A549 (cell line): ENCODE measurements at regions not wholly inside any gene's neighbourhood (a gene's known extent, or its start where the extent isn't known, plus 50 kb on each side); places are given as distances from the start of the nearest gene placed in this dataset.

Experiments
- ATAC-seq, 2 experiments: fragments of 200-7000 bp in 1 of 2; fragments of >200 bp in 1 of 2; cut with Nextera tagmentation in 1 of 2; cut with Tn5 transposase in 1 of 2; 3 replicates each; pipeline versions ENCODE4 v1.8.0 to v1.9.1; 2018 to 2020; ENCODE audit warnings: mild to moderate bottlenecking in 1 of 2, moderate library complexity in 1 of 2
- CTCF ChIA-PET: fragments of 300-600 bp; sonication (Branson Sonifier 250); formaldehyde crosslinking; extraction: SDS; loops from one replicate; lab custom pipeline; 2021; ENCODE audit warnings: antibody characterized with exemption, inconsistent platforms; lab: Yijun Ruan, JAX
- POLR2A ChIA-PET: fragments of 350-600 bp; formaldehyde crosslinking; extraction: SDS; loops from one replicate; lab custom pipeline; 2021; ENCODE audit warnings: antibody characterized with exemption, inconsistent platforms; lab: Yijun Ruan, JAX
- DNase-seq, 2 experiments: peaks; one replicate each; pipeline versions ENCODE4 v3.0.0 to v3.0.0-alpha.2; 2011 to 2016; ENCODE audit warnings: low read depth in 1 of 2, low spot score in 1 of 2
- FAIRE-seq: peaks from 2 replicates; lab custom pipeline; 2011; peaks lifted over from hg19 to GRCh38; lab: Jason Lieb, UNC
- H3K27ac ChIP-seq, 2 experiments: fragments of >200 bp; sonication (Bioruptor Twin); formaldehyde crosslinking; 3 replicates each; pipeline ENCODE4 v1.5.1; 2016 to 2017
- H3K4me1 ChIP-seq: fragments of >200 bp; sonication (Bioruptor Twin); formaldehyde crosslinking; 3 replicates; pipeline ENCODE4 v1.6.1; 2016
- H3K4me2 ChIP-seq: fragments of >200 bp; sonication (Bioruptor Twin); formaldehyde crosslinking; 3 replicates; pipeline ENCODE4 v1.6.1; 2016
- H3K4me3 ChIP-seq: fragments of >200 bp; sonication (Bioruptor Twin); formaldehyde crosslinking; 3 replicates; pipeline ENCODE4 v1.5.1; 2016
- H3K9me3 ChIP-seq: fragments of >200 bp; sonication (Bioruptor Twin); formaldehyde crosslinking; 3 replicates; pipeline ENCODE4 v1.6.1; 2016
- CHD2 ChIP-seq: fragments of 150-350 bp; IDR thresholded peaks from 2 replicates; pipeline ENCODE4 v1.6.1; 2014; ENCODE audit warnings: low read length; ENCODE audit not compliant: partially characterized antibody
- EP300 ChIP-seq, 2 experiments: fragments of >200 bp; sonication (Bioruptor Twin); formaldehyde crosslinking; IDR thresholded peaks; 2 replicates in 1 of 2; 3 replicates in 1 of 2; pipeline ENCODE4 v1.6.1; 2016 to 2017
- FOSL2 ChIP-seq, 2 experiments: fragments of 450-650 bp in 1 of 2; fragments of >200 bp in 1 of 2; sonication (Bioruptor Twin) in 1 of 2; formaldehyde crosslinking; IDR thresholded peaks; 2 replicates each; pipeline versions ENCODE4 v1.5.0 to v1.6.1; 2016 to 2020; ENCODE audit warnings: mild to moderate bottlenecking in 1 of 2, moderate library complexity in 1 of 2
- FOXS1 ChIP-seq: fragments of 250-450 bp; sonication (Bioruptor Pico); IDR thresholded peaks from 2 replicates; pipeline ENCODE4 v1.5.0; 2020; ENCODE audit warnings: mild to moderate bottlenecking, moderate library complexity
- HDAC2 ChIP-seq: fragments of 200-600 bp; sonication (generic); IDR thresholded peaks from 2 replicates; pipeline ENCODE4 v1.6.1; 2016
- HOXB13 ChIP-seq: fragments of 250-450 bp; sonication (Bioruptor Pico); IDR thresholded peaks from 2 replicates; pipeline ENCODE4 v1.5.0; 2020; ENCODE audit warnings: low read depth, mild to moderate bottlenecking, moderate library complexity
- JUNB ChIP-seq: fragments of >200 bp; sonication (Bioruptor Twin); formaldehyde crosslinking; IDR thresholded peaks from 2 replicates; pipeline ENCODE4 v1.6.1; 2016
- KDM1A ChIP-seq: fragments of 200-600 bp; sonication (generic); IDR thresholded peaks from 2 replicates; pipeline ENCODE4 v1.6.1; 2016; ENCODE audit warnings: low read depth, mild to moderate bottlenecking
- MYC ChIP-seq: IDR thresholded peaks from 2 replicates; pipeline ENCODE4 v1.6.1; 2012; ENCODE audit warnings: mild to moderate bottlenecking, inconsistent platforms, low read length, improper control_type of control experiment, borderline replicate concordance
- NR3C1 ChIP-seq: fragments of >200 bp; sonication (Bioruptor Twin); formaldehyde crosslinking; IDR thresholded peaks from 3 replicates; pipeline ENCODE4 v1.6.1; 2017
- PHF8 ChIP-seq: fragments of 200-600 bp; sonication (generic); IDR thresholded peaks from 2 replicates; pipeline ENCODE4 v1.6.1; 2016; ENCODE audit warnings: low read depth, mild to moderate bottlenecking, antibody characterized with exemption, moderate library complexity, borderline replicate concordance
- RARB ChIP-seq: fragments of 250-450 bp; sonication (Bioruptor Pico); IDR thresholded peaks from 2 replicates; pipeline ENCODE4 v1.8.0; 2021; ENCODE audit warnings: mild to moderate bottlenecking, moderate library complexity
- RNF2 ChIP-seq: fragments of 200-600 bp; sonication (generic); IDR thresholded peaks from 2 replicates; pipeline ENCODE4 v1.6.1; 2016; ENCODE audit warnings: low read depth, mild to moderate bottlenecking, antibody characterized with exemption, moderate library complexity, borderline replicate concordance
- TFCP2L1 ChIP-seq: fragments of 250-450 bp; sonication (Bioruptor Pico); IDR thresholded peaks from 2 replicates; pipeline ENCODE4 v1.5.0; 2021; ENCODE audit warnings: mild to moderate bottlenecking
- TP53 ChIP-seq: fragments of 250-450 bp; sonication (Bioruptor Pico); IDR thresholded peaks from 2 replicates; pipeline ENCODE4 v1.5.0; 2021; ENCODE audit warnings: mild to moderate bottlenecking, moderate library complexity
- ZFP36 ChIP-seq: fragments of 450-650 bp; IDR thresholded peaks from 2 replicates; pipeline ENCODE4 v1.6.1; 2014; ENCODE audit warnings: borderline replicate concordance; ENCODE audit not compliant: partially characterized antibody
- WGBS: methylation state at CpG from one replicate; pipeline ENCODE4 v1.1.6; 2017; ENCODE audit errors: missing lambda C conversion rate; 5-methylcytosine and 5-hydroxymethylcytosine counted together
- TF ChIP-seq, protein P1 (sequence below): fragments of 150-350 bp; IDR thresholded peaks from 2 replicates; pipeline ENCODE4 v1.6.1; 2014; ENCODE audit warnings: low read depth, mild to moderate bottlenecking, low read length
- TF ChIP-seq, protein P2 (sequence below): IDR thresholded peaks from 2 replicates; pipeline ENCODE4 v1.6.1; 2012
- TF ChIP-seq, protein P3 (sequence below): IDR thresholded peaks from 2 replicates; pipeline ENCODE4 v1.6.1; 2012
- TF ChIP-seq, protein P4 (sequence below): fragments of >200 bp; sonication (Bioruptor Twin); formaldehyde crosslinking; IDR thresholded peaks from 3 replicates; pipeline ENCODE4 v1.6.1; 2016
- TF ChIP-seq, protein P5 (sequence below): fragments of 250-450 bp; sonication (Bioruptor Pico); IDR thresholded peaks from 2 replicates; pipeline ENCODE4 v1.5.0; 2020; ENCODE audit warnings: low read depth, mild to moderate bottlenecking, moderate library complexity
- TF ChIP-seq, protein P6 (sequence below): IDR thresholded peaks from 2 replicates; pipeline ENCODE4 v1.6.1; 2012; ENCODE audit warnings: low read depth, borderline replicate concordance

DNA sequence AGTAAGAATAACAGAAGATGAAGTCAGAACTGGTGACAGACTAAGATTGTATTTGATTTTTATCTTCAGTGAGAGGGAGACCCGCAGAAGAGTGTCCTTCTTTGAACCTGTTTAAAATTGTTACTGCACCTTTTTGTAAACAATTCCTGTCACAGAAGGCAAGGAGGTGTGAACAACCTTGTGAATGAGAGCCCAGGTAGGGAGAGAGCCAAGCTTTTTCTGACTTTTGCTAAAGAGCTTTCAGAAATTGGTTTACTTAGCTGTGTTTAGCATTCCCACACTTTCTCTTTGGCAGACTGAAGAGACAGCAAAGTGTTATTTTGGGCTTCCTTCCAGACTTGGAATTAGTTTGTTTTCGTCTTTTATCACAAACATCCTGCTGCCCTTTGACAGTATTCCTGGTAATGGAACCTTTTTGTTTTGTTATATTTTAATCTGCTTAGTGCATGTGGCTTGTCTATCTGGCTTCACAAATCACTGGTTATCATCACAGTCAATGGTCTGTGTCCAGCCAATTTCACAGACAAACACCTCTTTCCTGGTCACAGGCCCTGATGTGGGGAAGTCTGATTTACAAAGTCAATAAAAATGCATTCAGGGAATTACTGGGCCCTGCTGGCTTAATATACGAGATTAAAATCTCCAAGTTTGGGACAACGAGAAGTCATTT, 85.7 kb upstream of the HS3ST2 start (continued):
- TF ChIP-seq, protein P1, sequence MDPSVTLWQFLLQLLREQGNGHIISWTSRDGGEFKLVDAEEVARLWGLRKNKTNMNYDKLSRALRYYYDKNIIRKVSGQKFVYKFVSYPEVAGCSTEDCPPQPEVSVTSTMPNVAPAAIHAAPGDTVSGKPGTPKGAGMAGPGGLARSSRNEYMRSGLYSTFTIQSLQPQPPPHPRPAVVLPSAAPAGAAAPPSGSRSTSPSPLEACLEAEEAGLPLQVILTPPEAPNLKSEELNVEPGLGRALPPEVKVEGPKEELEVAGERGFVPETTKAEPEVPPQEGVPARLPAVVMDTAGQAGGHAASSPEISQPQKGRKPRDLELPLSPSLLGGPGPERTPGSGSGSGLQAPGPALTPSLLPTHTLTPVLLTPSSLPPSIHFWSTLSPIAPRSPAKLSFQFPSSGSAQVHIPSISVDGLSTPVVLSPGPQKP, result no peak
- TF ChIP-seq, protein P2, sequence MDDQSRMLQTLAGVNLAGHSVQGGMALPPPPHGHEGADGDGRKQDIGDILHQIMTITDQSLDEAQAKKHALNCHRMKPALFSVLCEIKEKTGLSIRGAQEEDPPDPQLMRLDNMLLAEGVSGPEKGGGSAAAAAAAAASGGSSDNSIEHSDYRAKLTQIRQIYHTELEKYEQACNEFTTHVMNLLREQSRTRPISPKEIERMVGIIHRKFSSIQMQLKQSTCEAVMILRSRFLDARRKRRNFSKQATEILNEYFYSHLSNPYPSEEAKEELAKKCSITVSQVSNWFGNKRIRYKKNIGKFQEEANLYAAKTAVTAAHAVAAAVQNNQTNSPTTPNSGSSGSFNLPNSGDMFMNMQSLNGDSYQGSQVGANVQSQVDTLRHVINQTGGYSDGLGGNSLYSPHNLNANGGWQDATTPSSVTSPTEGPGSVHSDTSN, result no peak

DNA sequence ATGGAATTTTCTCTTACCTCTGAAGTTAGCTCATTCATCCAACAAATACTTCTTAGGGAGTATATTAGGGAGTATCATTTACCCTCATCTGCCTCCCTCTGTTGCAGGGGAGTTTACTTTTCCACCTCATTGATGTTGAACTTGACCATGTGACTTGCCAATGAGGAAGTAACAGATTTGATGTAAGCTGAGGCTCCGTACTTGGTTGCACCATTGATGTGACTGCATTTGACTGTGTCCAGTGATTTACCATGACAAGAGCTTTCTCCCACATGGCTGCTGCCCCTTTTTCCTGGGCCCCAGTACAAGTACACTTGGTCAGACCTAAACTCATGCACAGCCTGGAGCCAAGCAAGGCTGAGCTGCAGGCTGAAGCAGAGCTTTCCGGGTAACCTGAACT, 81.6 kb upstream of the HS3ST2 start:
- TF ChIP-seq, protein P3, sequence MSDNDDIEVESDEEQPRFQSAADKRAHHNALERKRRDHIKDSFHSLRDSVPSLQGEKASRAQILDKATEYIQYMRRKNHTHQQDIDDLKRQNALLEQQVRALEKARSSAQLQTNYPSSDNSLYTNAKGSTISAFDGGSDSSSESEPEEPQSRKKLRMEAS, result no peak
- TF ChIP-seq, protein P4, sequence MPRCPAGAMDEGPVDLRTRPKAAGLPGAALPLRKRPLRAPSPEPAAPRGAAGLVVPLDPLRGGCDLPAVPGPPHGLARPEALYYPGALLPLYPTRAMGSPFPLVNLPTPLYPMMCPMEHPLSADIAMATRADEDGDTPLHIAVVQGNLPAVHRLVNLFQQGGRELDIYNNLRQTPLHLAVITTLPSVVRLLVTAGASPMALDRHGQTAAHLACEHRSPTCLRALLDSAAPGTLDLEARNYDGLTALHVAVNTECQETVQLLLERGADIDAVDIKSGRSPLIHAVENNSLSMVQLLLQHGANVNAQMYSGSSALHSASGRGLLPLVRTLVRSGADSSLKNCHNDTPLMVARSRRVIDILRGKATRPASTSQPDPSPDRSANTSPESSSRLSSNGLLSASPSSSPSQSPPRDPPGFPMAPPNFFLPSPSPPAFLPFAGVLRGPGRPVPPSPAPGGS, result no peak
- TF ChIP-seq JUNB (no peak), MYC (no peak), KDM1A (no peak), HOXB13 (CRISPR knock-in tag) (no peak), PHF8 (no peak), RARB (CRISPR knock-in tag) (no peak)
- TF ChIP-seq, protein P1, result no peak
- TF ChIP-seq, all 56 proteins: peak for 0
- H3K9me3 ChIP-seq, result no peaks in the 10 kb centered on the region
- ATAC-seq (no peak), FAIRE-seq (no peak), DNase-seq (no peak)
- no peak overlapping the region for H3K4me3 ChIP-seq
- no peaks in the 10 kb centered on the region for H3K4me1 ChIP-seq
- POLR2A ChIA-PET, result no interaction called here
- WGBS, result 27% methylated on average over 2 of the region's 2 CpGs
- H3K27ac ChIP-seq, result no peak overlapping the region
- H3K4me2 ChIP-seq, result no peak overlapping the region
- CTCF ChIA-PET, result no interaction called here

DNA sequence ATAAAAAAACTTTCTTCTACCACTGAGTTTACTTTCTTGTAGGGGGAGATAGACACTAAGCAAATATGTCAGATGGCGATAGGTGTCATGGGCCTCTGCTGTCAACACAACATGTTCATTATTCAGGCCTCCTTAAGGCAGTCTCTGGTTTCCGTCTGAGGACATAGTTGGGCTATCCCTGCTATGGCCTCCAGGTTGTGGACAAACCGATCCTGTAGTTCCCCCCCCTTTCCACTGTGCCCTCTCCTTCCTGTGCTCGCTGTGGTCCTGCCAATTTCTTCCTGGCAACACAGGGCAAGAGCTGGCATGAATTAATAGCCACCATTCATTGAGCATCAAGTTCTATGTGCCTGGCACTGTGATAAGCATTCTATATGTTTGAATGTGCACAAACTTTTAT, 81.0 kb upstream of the HS3ST2 start:
- CTCF ChIA-PET, result no interaction called here
- H3K4me1 ChIP-seq, result no peaks in the 10 kb centered on the region
- ATAC-seq, result no peak

DNA sequence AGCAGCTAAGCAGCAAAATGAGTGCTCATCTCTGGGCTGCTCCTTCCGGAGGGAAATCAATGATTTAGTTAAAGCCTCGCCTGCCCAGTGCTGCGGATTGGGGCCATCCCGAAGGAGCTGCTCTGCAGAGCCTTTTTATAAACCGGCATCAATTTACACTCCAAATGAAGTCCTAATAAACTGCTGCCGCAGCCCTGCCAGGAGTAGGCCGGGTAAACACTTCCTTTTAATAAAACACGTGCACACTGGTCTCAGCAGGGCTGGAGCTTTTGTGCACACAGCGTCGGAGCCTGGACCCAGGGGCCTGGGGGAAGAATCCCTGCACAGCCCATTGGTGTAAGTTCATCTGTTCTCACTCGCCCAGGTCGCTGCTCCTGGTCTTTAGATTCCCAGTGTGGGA, 79.6 kb upstream of the HS3ST2 start:
- no peak overlapping the region for H3K4me3 ChIP-seq
- ATAC-seq, result no peak
- no peaks in the 10 kb centered on the region for H3K4me1 ChIP-seq
- 34% methylated on average over 12 of the region's 12 CpGs for WGBS
- ChIA-PET CTCF (interaction anchor here (0.6 to 1.2 kb wide), 3 partner anchors 11 to 669 kb away, joined by 3 read pairs; no protein-coding TSS in a partner anchor), POLR2A (no interaction called here)
- H3K9me3 ChIP-seq, result no peaks in the 10 kb centered on the region
- no peak overlapping the region for H3K27ac ChIP-seq
- DNase-seq, result no peak
- FAIRE-seq, result no peak
- H3K4me2 ChIP-seq, result no peak overlapping the region
- TF ChIP-seq NR3C1, result no peak
- TF ChIP-seq JUNB, result no peak
- no peak for TF ChIP-seq HOXB13 (CRISPR knock-in tag)
- TF ChIP-seq, protein P5, sequence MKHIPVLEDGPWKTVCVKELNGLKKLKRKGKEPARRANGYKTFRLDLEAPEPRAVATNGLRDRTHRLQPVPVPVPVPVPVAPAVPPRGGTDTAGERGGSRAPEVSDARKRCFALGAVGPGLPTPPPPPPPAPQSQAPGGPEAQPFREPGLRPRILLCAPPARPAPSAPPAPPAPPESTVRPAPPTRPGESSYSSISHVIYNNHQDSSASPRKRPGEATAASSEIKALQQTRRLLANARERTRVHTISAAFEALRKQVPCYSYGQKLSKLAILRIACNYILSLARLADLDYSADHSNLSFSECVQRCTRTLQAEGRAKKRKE (CRISPR knock-in tag), result no peak
- TF ChIP-seq TFCP2L1 (CRISPR knock-in tag), result no peak
- TF ChIP-seq FOSL2 (IDR thresholded peaks at IDR 0.05), result no peak
- TF ChIP-seq FOSL2 (CRISPR knock-in tag; IDR thresholded peaks at IDR 0.05), result no peak
- TF ChIP-seq, protein P2, result no peak
- TF ChIP-seq ZFP36, result no peak
- TF ChIP-seq, protein P6, sequence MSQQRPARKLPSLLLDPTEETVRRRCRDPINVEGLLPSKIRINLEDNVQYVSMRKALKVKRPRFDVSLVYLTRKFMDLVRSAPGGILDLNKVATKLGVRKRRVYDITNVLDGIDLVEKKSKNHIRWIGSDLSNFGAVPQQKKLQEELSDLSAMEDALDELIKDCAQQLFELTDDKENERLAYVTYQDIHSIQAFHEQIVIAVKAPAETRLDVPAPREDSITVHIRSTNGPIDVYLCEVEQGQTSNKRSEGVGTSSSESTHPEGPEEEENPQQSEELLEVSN, result no peak
- no peak for TF ChIP-seq RNF2
- no peak for TF ChIP-seq TP53 (CRISPR knock-in tag)
- TF ChIP-seq HDAC2, result no peak
- no peak for TF ChIP-seq EP300 (IDR thresholded peaks at IDR 0.05)
- TF ChIP-seq RARB (CRISPR knock-in tag), result no peak

More for the DNA sequence above, 81.0 kb upstream of the HS3ST2 start:
- Histone ChIP-seq H3K4me2 (no peak overlapping the region), H3K4me3 (no peak overlapping the region), H3K27ac (no peak overlapping the region), H3K9me3 (no peaks in the 10 kb centered on the region)
- POLR2A ChIA-PET, result no interaction called here
- TF ChIP-seq, protein P3, result no peak
- no peak for TF ChIP-seq HDAC2
- no peak for TF ChIP-seq CHD2
- TF ChIP-seq FOXS1, result no peak
- DNase-seq, result no peak
- WGBS, result 21% methylated on average over 4 of the region's 4 CpGs
- no peak for FAIRE-seq
